T-helper 2 cell (primary cell): ENCODE measurements at regions not wholly inside any gene's neighbourhood (a gene's known extent, or its start where the extent isn't known, plus 50 kb on each side); places are given as distances from the start of the nearest gene placed in this dataset.

Experiments used
- DNase-seq, 5 experiments: peaks; one replicate each; pipeline versions ENCODE4 v3.0.0 to v3.0.0-alpha.2; 2012 to 2022

DNA sequence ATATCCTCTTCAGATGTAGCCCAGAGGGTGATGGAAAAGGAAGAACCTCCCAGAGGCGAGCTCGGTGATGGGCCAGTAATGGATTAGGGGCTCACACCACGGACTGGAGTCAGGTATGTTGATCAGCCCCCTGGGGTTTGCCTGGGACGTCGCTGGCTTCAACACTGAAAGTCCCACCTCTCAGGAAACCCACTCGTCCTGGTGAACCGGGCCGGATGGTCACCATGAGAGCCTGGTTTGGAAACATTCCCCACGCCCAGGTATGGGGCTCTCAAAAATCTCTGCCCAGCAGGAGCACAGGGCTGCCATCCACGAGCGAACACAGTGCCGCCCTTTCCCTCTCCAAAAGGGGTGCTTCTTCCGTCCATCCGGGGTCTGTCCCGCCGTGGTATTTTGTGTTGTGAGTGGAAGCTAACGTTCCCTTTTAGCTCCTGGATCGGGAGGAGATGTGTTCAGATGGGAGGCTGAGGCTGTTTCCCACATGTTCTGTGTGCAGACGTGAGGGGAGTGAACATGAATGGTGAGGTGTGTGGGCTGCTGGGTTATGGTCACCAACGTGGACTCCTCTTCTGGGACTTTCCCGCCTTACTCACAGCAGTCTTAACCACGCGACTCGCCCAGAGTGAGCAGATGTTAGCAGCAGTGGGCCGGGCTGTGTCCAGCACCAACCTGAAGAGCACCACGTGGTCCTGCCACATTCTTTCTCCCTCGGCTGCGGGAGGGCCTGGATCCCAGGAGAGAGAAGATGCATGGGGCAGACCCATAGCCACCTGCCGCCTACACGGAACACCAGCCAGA lies 139.2 kb downstream of the KIF26A start:
- no peak for DNase-seq

DNA sequence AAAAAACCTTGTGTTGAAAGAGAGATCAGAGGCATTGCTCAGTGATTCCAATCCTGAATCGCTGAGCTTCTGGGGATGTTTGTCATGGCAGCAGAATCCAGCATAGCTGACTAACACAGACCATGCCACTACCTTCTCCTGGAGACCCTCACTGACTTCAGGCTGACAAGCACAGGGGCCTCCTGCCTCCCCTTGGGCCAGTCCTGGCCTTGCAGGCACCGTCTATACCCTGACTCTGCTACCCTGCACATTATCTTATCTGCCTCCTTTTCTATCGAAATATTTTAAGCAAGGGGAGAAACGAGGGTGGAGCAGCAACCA lies 139.8 kb downstream of the KIF26A start:
- DNase-seq: no peak

DNA sequence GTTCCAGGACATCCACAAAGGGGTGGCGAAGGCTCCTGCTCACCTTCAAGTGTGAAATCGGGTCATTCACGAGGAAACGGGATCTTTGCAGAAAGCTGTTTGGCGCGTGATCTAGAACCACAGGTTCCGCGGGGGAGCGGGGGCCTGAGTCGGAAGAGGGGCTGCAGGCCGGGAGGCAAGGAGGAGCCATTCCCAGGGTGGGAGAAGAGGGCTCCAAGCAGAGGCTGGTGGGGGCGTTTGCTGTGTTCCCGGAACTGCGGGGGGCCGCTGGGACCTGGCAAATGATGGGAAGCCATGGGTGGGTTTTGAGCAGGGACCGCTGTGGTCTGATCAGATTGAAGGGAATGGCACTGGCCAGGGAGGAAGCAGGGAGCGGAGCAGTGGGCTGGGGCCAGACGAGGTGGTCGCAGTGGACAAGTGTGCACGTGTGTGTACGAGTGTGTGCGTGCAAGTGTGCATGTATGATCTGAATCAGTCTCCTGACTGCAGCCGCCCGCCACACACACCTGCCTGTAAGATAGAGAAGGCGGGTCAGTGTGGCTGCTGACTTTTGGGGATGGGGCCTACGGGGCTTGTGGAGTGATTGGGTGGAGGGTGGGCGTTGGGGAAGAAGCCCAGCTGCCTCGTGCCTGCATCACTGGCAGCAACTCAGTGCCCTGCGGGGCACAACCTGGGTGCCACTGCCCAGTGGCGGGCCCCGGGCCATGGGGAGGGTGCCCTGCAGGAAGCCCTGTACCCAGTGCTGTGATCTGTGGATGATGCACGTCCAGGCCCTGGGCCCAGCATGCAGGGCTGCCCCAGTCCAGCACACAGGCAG lies 141.9 kb downstream of the KIF26A start:
- peak in 1 of 5 experiments; percentile 5 for DNase-seq

DNA sequence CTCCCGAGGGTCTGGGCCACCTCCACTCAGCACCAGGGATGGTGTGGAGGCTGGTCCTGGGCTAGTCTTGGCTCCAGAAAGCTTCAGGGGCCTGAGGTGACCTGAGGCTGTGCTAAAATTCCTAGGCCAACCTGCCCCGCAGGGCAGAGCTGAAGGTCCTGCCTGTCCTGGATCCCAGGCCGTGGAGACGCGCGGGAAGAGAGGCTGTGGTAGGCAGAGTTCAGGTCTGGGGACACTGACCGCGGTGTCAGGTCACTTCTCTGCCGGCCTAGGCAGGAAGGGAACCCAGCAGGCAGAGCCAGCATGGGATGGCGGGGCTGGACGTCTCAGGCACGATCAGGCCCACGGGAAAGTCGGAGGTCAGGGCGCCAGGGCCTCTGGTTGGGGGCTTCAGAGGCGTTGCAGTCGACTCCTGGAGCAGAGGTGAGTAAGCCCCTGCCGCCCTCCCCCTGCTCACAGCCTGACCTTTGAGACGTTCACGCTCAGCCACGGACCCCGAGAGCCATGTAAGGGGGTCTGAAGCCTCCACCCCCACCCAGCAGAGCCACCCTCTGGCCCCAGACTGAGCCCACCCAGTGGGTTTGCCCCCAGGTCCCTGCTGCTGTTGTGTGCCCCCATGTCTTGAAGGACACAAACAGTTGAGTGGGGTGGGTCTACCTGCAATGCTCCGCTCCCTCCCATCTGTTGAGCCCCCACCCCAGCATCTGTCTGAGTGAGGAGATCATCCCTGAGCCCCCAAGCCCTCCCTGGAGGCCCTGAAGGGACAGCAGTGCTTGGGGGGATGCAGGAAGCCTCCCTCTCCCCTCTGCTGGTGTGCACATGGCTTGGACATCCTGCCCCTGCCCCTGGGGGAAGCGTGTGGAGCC lies 142.7 kb downstream of the KIF26A start:
- peak in 1 of 5 experiments; percentile 0 for DNase-seq

DNA sequence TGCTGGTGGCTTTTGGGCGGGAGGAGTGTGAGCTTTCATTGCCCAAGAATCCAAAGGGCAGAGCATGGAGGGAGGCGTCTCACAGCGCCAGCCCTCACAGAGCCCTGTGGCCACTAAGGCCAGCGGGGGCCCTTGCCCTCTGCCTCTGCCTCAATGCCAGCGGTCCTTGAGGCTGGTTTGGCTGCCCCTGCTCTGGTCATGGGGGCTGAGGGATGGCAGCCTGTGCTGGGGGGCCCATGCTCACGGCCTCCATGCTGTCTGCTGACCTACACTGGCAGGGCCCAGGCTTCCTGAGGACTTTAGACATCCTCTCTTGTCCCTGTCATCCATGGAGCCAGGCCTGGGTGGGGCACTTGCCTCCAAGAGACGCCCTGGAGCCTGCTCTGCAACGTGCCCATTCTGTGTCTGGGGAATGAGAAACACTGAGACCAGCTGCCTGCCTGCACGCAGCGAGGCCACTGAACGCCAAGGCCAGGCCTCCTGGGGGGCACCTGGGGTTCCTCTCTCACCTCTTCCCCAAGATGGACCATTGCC lies 143.4 kb downstream of the KIF26A start:
- DNase-seq: peak in 1 of 5 experiments; percentile 2

DNA sequence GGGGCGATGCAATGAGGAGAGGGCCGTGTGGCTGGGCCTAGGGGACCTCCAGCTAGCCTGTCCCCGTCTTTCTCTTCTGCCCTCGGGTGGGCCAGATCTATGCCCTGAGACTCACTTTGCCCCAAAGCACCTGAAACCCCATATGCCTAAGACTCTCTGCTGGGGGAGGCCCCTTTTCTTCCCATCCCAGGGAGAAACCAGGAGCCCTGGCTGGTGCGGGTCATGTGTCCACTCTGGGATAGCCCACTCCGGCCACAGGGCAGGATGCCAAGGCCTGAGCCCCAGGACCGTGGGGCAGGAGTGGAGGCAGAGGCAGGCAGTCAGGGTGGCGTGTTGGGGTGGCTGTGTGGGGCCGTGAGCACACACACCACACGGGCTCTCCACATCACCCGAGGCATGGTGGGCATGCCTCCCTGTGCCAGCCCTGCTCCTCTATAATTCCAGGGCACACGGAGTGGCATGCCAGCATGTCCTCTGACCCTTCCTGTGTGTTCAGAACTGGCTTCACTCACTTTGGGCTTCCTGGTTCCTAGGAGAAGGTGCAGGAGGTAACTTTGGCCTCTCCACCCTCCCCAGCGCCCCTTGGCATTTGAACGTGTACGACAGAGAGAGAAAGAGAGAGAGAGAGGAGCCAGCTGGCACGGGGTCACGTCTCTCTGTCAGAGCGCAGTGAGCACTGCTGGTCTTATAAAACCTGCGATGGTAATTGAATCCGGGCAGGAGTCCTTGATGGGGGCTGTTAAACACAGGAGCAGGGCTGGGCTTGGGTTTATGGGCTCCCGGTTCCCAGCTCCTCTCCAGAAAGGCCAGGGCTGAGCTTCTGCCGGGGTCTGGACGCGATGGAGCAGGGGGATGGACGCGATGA lies 144.2 kb downstream of the KIF26A start:
- DNase-seq: peak in 1 of 5 experiments; percentile 3

DNA sequence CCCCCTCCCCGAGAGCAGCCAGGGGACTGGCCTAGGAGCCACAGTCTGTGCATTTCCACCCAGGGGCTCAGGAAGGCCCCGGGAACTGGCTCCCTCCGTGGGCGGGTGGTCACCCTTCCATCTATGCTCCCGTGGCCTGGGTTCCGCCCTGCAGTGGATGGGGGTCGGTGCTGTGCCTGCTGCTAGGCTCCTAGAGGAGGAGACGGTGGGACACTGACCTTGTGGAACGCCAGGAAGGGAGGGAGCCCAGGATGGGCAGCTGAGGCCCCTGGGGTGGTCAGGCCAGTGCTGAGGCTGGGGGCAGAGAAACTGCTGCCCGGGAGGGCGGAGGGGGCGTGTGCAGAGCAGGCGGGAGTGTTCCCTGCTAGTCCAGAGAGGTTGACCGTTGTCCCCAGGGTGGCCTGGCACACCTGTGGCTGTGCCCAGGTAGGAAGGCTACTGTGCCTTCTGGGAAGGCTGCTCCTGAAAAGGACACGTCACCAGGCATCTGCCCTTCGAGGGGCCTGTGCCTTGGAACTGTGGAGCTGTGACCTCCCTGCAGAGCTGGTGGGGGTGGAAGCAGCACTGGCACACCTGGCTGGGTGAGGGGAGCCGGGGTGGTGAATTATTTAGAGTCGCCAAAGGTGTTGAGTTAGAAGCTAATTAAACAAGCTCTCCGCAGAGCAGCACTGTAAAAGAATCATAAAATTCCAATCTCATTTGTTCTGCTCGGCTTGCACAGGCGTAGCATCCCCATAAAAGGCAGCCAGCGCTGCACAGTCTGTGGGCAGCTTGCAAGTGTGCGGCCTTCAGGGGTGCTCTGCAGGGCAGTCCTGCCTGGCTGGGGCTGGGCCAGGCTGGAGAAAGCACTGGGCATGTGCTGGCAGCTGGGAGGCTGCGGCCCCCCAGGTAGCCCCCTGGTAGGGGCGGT lies 145.1 kb downstream of the KIF26A start:
- peak in 1 of 5 experiments; percentile 4 for DNase-seq

DNA sequence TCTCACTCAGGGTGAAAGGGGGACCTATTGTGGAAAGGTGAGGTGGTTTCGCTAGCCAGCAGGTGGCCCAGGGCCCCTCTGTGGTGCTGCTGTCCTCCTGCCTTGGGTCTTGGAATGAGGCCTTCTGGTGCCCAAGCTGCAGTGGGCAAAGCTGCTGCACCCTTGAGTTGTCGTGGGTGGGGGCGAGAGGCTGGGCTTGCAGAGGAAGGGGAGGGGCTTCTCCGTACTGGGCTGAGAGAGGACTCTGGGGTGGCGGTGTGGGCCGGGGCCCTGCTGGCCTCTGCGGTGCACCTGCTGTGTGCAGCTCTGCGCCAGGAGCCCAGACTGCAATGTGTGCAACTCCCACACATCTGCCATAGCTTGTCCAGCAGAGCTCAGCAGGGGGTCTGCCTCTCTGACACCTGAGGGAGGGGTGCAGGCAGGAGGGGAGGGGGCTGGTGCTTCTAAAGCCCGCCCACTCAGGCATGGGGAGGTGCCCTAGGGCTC lies 145.8 kb downstream of the KIF26A start:
- peak in 1 of 5 experiments; percentile 1 for DNase-seq

DNA sequence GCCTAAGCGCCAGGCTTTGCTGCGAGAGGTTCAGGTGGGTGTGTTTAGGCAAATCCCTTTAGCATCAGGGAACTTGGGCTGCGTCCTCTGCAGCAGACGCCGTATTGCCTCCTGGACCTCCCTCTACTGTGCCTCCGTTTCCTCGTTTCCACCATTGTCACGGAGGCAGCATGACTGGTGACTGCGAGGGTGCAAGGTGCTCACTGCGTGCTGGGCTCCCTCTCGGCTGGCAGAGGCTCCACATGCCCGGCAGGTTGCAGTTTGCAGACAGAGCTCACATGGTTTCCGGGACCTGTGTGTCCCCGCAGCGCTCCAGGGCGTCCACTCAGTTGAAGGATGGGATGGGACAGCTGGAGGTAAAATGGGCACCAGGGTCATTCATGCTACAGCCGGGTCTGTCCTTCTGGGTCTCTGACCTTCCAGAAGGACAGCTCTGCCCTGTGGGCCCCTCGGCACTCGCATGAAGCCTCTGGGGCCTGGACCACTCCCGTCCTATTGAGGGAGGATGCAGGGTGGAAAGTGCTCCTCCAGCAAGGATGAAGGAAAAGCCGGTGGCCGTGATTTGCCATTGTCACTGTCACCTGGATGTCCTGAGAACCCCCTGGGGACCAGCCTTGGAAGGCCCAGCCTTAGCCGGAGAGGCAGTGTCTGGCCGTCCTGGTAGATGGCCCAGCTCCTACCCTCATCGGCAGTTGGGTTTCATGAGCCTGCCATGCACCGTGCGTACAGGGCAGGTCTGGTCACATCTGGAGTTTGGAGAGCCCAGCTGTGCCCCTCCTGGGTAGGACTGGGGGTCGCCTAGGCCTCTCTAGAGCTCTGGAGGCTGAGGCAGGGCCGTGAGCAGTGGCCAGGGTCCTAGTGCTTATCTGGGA lies 146.5 kb downstream of the KIF26A start:
- DNase-seq: peak in 1 of 5 experiments; percentile 3

DNA sequence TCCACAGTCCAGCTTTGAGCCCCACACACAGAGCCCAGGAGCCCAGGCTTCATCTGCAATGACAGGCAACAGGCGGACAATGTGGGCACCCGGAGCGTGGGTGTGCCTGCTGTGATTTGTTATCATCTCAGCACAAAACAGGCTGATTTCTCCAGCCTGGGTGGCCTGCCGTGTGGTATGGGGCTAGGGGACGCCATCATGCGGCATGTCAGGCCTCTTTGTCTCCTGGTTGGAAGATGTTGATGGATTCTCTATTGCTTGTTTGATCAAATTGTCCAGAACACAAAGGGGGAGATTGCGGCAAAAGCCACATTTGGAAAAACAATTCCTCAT lies 147.1 kb downstream of the KIF26A start:
- no peak for DNase-seq

DNA sequence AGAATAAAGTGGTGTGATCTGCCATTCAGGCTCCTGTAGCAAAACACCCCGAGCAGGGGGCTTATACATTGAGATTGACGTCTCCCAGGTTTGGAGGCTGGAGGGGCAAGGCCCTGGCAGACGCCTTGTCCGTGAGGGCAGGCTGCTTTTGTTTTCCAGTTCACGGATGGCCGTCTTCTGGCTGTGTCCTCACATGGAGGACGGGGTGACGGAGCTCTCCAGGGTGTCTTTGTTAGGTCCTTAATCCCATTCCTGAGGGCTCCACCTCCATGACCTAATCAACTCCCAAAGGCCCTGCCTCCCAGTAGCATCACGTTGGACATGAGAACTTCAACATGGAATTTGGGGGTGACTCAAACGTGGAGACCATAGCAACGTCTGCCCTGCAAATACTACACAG lies 147.7 kb downstream of the KIF26A start:
- no peak for DNase-seq

DNA sequence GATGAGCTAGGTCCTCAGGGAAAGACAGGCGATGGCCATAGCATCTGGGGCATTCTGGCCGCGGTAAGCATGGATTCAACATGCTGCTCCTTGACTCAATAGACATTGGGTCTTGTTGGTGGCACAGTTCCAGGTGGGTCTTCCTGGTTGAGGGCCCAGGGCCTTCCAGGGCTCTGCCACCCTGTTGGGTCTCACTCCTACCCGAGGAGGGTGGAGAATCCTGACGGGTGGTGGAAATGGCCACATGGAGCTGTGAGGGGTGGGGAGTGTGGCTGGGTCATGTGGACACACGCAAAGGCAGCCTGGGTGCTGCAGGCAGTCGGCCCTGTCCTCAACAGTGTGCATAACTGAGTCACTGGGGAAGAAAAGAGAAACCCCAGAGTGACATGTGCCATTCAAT lies 148.1 kb downstream of the KIF26A start:
- no peak for DNase-seq

DNA sequence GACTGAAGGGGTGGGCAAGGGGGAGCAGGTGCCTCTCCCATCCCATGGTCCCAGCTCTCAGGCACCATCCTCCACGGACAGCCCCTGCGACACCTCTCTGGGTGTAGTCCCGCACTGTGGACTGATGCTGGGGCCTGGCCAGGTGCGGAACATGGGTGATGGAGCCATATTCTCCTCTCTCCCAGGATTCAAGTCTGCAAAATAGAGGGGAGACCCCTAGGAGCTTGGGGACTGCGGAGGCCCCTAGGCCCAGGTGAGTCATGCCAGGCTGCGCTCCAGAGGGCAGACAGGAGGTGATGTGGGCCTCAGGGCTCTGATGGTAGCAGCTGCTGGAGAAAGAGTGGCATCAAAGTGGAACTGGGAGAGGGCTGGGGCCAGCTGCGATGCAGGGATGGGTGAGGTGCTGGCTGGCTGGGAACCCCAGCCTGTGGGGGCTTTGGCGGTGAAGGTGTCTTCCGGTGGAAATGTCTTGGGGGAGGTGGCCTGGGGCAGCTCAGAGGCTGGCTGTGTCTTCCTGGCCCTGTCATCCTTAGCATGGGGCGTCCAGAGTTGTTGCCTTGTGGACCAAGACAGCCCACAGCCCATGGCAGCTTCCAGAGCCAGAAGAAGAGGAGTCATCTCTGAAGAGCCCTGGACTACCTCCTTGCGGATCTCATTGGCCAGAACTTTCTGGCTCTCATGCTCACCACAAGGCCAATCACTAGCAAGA lies 149.1 kb downstream of the KIF26A start:
- DNase-seq: no peak

DNA sequence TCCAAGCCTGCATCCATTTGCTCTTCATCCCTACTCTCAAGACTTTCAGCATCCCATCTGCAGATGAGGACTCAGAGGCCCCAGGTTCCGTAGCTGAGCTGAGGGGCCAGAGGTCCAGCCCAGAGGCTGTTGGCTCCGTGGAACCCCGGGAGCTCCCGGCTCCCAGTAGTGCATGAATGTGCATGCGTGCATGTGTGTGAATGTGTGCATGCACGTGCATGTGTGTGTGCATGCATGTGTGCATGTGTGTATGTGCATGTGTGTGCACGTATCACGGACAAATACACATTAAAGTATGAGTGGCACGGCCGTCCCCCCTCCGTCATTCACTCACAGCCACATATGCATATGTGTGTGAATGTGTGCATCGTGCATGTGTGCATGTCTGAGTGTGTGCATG lies 149.9 kb downstream of the KIF26A start:
- DNase-seq: no peak

DNA sequence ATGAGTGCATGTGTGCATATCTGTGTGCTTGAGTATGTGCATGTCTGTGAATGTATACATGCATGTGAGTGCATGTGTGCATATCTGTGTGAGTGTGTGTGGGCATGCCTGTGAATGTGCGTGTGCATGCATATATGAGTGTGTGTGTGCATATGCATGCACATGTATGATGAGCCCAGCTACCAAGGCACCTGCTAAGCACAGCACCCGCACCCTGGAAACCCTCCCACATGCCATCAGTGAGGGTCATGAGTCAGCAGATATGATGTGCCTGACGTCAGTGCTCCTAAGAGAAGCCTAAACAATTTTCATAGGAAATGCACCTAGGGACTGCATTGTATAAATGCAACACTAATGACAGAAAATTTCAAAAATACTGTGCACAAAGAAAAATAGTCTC lies 151.1 kb downstream of the KIF26A start:
- DNase-seq: no peak

DNA sequence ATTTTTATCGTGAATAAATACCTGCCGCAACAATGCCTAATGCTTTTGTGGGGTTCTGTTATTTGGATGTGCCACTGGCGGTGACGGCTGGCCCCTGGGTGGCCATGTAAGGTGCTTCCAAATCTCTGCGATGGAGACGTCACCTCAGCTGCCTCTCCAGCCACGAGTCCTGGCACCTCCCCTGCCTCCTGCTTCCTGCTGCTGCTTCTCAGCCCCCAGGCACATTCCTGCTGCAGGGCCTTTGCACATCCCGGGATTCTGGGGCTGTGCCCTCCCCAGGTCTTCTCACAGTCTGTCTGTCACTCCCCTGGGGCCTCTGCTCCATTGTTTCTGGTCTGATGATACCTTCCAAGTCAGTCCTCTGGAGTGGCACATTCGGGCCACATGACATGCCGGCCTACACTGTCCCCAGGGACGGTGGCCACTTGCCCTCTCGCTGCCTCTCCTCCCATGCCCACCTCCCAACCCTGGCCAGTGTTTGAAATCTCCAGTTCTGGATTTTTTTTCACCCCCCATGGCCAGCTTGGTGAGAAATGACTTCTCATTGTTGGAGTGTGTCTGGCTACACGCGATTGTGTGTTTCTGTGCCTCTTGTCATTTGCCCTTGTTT lies 151.8 kb downstream of the KIF26A start:
- DNase-seq: peak in 1 of 5 experiments; percentile 1

DNA sequence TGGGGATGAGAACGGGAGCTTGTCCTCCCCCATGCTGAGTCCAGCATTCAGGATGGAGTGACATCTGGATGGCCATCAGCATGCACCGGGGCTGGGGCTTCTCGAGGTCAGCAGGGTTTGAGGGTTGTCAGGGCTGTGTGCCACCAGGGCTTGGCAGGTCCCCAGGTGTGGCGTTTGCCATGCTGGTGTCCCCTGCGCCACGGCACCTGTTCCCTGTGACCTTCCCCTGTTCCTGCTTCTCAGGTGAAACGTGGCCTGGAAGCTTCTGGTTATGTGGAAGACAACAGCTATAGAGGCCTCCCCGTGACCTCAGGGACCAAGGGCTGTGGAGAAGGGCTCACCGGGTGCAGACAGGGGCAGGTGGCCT lies 152.4 kb downstream of the KIF26A start:
- no peak for DNase-seq
